SU-DHL-6 (cell line): ENCODE measurements at regions not wholly inside any gene's neighbourhood (a gene's known extent, or its start where the extent isn't known, plus 50 kb on each side); places are given as distances from the start of the nearest gene placed in this dataset.

ENCODE experiments used
- H2AFZ ChIP-seq: fragments of 200-600 bp; sonication (generic); 2 replicates; pipeline ENCODE4 v1.6.1; 2014; ENCODE audit warnings: low read depth, mild to moderate bottlenecking, moderate library complexity, mixed read lengths, antibody characterized with exemption, low read length; ENCODE audit not compliant: severe bottlenecking
- H3F3A ChIP-seq: fragments of 200-600 bp; shearing (Covaris generic); 2 replicates; pipeline ENCODE4 v1.6.0; 2016; ENCODE audit warnings: antibody characterized with exemption, mild to moderate bottlenecking; ENCODE audit not compliant: insufficient read depth
- H3K27ac ChIP-seq: fragments of 200-600 bp; sonication (generic); 2 replicates; pipeline ENCODE4 v1.5.1; 2016; ENCODE audit warnings: low read depth, mild to moderate bottlenecking, low read length, moderate library complexity, mixed read lengths
- H3K27me3 ChIP-seq: fragments of 200-600 bp; sonication (generic), shearing (Covaris generic); 2 replicates; pipeline ENCODE4 v1.6.0; 2014; ENCODE audit warnings: mild to moderate bottlenecking, low read length
- H3K36me3 ChIP-seq: fragments of 200-600 bp; sonication (generic); 2 replicates; pipeline ENCODE4 v1.6.1; 2014; ENCODE audit warnings: mild to moderate bottlenecking, low read length, mixed read lengths
- H3K4me2 ChIP-seq: fragments of 300-600, 200-600 bp; shearing (Covaris generic), sonication (generic); 2 replicates; pipeline ENCODE4 v1.6.0; 2014; ENCODE audit warnings: low read length, low read depth, mild to moderate bottlenecking; ENCODE audit not compliant: poor library complexity, severe bottlenecking
- H3K4me3 ChIP-seq: fragments of 200-600 bp; sonication (generic); 2 replicates; pipeline ENCODE4 v1.5.1; 2014; ENCODE audit warnings: antibody characterized with exemption, low read length, mild to moderate bottlenecking, mixed read lengths; ENCODE audit not compliant: insufficient read depth, poor library complexity, severe bottlenecking
- H3K79me2 ChIP-seq: fragments of 200-600 bp; sonication (generic); 2 replicates; pipeline ENCODE4 v1.6.1; 2014; ENCODE audit warnings: mild to moderate bottlenecking, low read length, moderate library complexity; ENCODE audit not compliant: insufficient read depth
- H3K9ac ChIP-seq: fragments of 200-600 bp; sonication (generic); 2 replicates; pipeline ENCODE4 v1.7.0; 2014; ENCODE audit warnings: mild to moderate bottlenecking, low read length
- H3K9me2 ChIP-seq: fragments of 200-600 bp; sonication (generic); replicated peaks from 2 replicates; pipeline ENCODE4 v1.6.1; 2014; ENCODE audit warnings: low read length; ENCODE audit not compliant: insufficient read depth
- H3K9me3 ChIP-seq: fragments of 200-600 bp; sonication (generic); 2 replicates; pipeline ENCODE4 v1.6.1; 2014; ENCODE audit warnings: low read length, mixed read lengths; ENCODE audit not compliant: insufficient read depth
- H4K20me1 ChIP-seq: fragments of 200-600 bp; sonication (generic); 2 replicates; pipeline ENCODE4 v1.6.1; 2014; ENCODE audit warnings: low read depth, mild to moderate bottlenecking, antibody characterized with exemption, low read length, moderate library complexity, mixed read lengths
- CTCF ChIP-seq: fragments of 200-600 bp; sonication (generic); IDR thresholded peaks from one replicate; pipeline ENCODE4 v1.5.1; 2017; ENCODE audit warnings: antibody characterized with exemption, mild to moderate bottlenecking, low read length, moderate library complexity; ENCODE audit not compliant: insufficient read depth, poor library complexity, severe bottlenecking
- EZH2phosphoT487 ChIP-seq: fragments of 200-600 bp; sonication (generic), shearing (Covaris generic); conservative IDR thresholded peaks from 2 replicates; pipeline ENCODE4 v1.6.1; 2018; ENCODE audit warnings: mild to moderate bottlenecking, antibody characterized with exemption, low read length, moderate library complexity, mixed read lengths

DNA sequence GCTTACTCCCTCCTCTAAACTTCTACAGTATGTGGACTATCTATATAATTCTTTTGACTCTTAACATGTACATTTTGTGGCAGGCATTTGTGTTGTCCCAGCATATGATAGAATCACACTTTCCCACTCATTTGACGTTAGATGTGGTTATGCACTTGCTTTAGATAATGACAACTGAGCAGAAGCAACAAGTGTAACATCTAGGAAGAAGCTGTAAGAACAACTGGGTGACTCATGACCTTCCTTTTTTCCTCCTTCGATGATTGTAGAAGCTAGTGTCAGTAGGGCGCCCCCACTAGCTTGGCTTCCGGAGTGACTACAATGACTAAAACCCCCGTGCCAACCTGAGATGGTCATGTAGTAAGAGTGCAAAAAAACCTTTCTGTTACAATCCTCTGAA lies 74.6 kb upstream of the CEP85L start:
- Histone ChIP-seq H3K9me3 (no peaks in the 10 kb centered on the region), H3K27me3 (no peaks in the 10 kb centered on the region), H3K79me2 (no peaks in the 10 kb centered on the region), H3K36me3 (no peaks in the 10 kb centered on the region), H3K27ac (no peak overlapping the region), H2AFZ (no peak overlapping the region), H3K9ac (no peak overlapping the region), H3K9me2 (no peaks in the 10 kb centered on the region), H3K4me3 (no peak overlapping the region), H3F3A (no peaks in the 10 kb centered on the region), H4K20me1 (no peaks in the 10 kb centered on the region), H3K4me2 (no peak overlapping the region)
- no peak for TF ChIP-seq CTCF
- no peak for TF ChIP-seq EZH2phosphoT487

DNA sequence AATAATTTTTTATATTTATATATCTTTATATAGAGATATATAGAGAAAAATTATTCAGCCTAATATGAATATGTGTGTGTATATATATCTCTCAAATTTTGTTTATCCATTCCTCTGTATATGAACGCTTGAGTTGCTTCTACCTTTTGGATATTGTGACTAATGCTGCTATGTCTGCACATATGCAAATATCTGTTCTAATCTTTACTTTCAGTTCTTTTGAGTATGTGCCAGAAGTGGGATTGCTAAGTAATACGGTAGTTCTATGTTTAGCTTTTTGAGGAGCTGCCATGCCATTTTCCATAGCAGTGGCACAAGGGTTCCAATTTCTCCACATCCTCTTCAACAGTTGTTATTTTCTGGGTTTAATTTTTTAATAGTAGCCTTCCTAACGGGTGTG lies 72.8 kb upstream of the CEP85L start:
- no peak for TF ChIP-seq EZH2phosphoT487
- no peak for TF ChIP-seq CTCF
- Histone ChIP-seq H3K4me2 (peak overlapping the region; percentile 35), H3K9me3 (no peaks in the 10 kb centered on the region), H2AFZ (peak overlapping the region; percentile 72), H3K36me3 (no peaks in the 10 kb centered on the region), H3K9ac (no peak overlapping the region), H3K4me3 (no peak overlapping the region), H3F3A (no peaks in the 10 kb centered on the region), H3K27ac (no peak overlapping the region), H3K79me2 (no peaks in the 10 kb centered on the region), H3K27me3 (no peaks in the 10 kb centered on the region), H3K9me2 (no peaks in the 10 kb centered on the region), H4K20me1 (no peaks in the 10 kb centered on the region)

- H4K20me1 ChIP-seq, result no peaks in the 10 kb centered on the region
- H3K4me2 ChIP-seq, result no peak overlapping the region
- H3K79me2 ChIP-seq, result no peaks in the 10 kb centered on the region
- no peaks in the 10 kb centered on the region for H3K9me3 ChIP-seq
- no peak overlapping the region for H3K4me3 ChIP-seq
- no peaks in the 10 kb centered on the region for H3K9me2 ChIP-seq
- H3K36me3 ChIP-seq, result no peaks in the 10 kb centered on the region
- no peak overlapping the region for H2AFZ ChIP-seq
- H3K9ac ChIP-seq, result no peak overlapping the region
- H3K27ac ChIP-seq, result no peak overlapping the region
- TF ChIP-seq EZH2phosphoT487, result no peak
- TF ChIP-seq CTCF, result no peak
- H3F3A ChIP-seq, result no peaks in the 10 kb centered on the region
- H3K27me3 ChIP-seq, result no peaks in the 10 kb centered on the region
Observed at GRCh38 chr6:118722829-118723813, 71.7 kb upstream of the CEP85L start.
